NCI-H2196 treated with DMSO at 0.1 percent for 48 hours (cell line): ENCODE measurements at regions not wholly inside any gene's neighbourhood (a gene's known extent, or its start where the extent isn't known, plus 50 kb on each side); places are given as distances from the start of the nearest gene placed in this dataset.
"Not testable (repeated sequence)": the region's sequence is repeated elsewhere in the genome, so short reads cannot be mapped to it uniquely, and the experiment has no call there.

Experiments used
- DNase-seq: peaks from one replicate; lab custom pipeline; 2025; ENCODE audit not compliant: unreplicated experiment; lab: John Stamatoyannopoulos, UW

DNA sequence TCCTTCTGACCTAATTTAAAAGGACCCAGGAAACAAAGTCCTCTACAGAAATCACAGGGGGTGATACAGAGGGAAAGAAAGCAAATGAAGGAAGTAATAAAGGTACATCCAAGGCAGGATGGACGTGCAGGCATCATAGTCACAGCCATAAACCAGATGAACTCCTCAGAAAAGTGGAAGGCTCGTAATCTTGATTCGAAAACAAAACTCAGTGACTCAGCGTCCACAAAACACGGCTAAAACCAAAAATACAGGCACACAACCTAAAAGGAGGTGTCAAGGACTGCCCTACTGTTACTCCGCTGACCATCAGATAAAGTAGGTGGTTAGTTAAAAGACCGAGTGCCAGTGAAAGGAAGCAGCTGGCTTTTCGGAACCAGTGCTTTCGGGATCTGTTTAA lies 81.5 kb downstream of the TRIM69 start:
- DNase-seq: not testable (repeated sequence)

DNA sequence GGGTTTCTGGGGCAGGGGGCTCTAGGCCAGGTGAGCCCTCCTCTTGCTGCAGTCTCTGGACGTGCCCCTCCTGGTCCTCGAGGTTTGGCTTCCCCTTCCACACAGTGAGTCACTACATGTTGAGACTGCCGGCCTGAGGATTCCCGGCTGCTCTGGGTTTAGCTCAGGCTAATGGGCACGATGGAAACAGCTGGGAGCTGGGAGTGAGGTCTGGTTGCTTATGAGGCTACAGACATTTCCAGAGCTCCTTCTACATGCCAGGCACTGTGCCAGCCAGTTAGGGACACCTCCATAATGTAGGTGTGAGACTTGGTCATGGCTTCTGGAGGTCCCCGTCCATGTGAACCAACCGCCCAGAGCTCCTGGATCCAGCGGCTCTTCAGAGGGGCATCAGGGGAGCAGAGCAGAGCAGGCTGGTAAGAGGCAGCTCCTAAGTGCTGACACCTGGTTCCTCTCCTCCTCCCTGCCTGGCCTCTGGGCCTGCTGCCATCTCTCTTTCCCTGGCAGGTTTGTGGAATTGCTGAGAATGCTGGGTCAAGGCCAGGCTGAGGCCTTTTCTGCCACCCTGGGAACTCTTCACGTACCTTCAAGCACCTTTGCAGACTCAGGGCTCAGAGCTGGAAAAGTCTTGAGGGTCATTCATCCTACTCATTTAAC lies 83.1 kb downstream of the TRIM69 start:
- DNase-seq: not testable (repeated sequence)

DNA sequence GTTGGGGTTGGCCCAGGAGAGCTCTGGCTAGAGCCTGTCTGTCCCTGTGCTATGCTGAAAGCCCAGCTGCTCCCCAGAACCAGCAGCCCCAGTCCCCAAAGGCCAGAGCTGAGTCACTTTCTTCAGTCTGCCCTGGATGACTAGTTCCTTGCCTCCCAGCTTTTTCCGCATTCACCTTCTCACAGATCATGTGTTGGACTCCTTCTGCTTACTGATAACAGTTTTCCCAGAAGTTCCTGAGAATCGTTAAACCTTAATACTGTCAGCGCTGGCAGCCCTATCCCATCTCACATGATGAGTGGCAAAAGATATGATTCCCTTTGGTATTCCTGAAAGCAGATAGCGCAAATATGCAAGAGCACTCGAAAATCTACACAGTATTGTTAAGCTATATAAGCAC lies 84.2 kb downstream of the TRIM69 start:
- DNase-seq: not testable (repeated sequence)

DNA sequence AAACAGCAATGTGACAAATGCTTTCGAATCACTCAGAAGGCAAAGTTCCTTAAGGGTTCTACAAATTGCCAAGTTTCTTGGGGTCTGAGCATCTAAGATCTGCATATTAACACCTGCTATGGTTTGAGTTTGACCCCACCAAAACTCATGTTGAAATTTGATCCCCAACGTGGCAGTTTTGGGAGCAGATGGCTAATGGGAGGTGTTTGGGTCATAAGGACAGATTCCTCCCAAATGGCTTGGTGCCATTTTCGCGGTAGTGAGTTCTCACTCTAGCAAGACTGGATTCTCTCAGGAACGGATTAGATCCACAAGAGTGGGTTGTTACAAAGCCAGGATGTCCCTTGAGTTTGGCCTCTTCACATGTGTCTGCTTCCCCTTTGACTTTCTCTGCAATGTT lies 84.6 kb downstream of the TRIM69 start:
- not testable (repeated sequence) for DNase-seq

DNA sequence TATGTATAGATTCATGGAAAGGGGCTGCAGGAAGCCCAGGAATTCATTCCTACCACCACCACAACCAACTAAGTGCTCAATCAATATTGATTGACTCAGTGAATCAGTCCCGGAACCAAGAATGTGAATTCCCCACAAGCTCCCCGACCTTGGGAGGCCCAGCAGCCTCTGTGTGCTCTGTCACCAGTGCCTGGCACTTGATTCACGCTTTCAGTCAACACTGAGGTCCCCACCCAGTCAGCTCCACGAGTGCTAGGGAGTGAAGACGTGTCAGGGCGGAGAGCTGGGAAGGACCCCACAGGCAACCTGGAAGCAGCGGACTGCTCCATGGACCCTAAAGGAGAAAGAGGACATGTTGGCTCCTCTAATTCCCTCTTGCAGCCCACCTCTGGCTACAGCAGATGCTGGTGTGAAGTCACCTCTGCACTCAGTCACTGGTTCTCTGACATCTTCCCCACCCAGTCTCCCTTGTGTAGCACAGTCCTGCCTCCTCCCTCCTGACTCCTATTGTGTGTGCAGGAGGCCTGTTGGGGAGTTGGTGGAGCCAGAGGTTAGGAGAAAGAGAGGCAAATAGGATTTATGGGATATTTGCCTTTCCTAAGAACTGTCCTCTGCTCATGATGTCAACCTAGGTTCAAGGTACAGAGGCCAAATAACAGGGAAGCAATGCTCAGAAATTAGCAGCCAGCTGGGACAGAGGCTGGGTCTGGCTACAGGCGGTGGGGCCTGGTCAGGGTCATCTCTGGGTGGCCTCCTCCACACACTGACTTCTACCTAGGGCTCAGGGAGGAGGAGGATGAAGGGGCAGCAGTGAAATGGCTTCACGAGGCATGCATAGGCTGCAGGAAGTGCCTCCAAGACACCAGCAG lies 88.2 kb downstream of the TRIM69 start:
- DNase-seq: not testable (repeated sequence)

DNA sequence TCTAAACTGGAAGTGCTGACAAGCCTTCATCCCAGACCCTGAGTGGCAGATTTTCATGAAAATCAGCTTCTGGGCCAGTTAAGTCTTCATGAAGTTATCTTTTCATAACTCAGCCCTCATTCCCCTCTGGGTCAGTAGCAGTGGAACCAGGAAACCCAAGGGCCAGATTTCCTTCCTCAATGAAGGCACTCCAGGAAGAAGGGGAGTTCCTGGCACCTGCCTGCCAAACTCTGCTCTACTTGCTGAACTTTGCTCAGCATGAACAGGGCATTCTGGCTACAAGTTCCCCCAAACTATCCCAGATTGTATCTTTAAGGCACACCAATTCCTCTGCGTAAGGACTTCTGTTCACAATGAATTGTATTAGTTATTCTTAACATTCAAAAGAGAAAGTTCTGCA lies 90.3 kb downstream of the TRIM69 start:
- not testable (repeated sequence) for DNase-seq

DNA sequence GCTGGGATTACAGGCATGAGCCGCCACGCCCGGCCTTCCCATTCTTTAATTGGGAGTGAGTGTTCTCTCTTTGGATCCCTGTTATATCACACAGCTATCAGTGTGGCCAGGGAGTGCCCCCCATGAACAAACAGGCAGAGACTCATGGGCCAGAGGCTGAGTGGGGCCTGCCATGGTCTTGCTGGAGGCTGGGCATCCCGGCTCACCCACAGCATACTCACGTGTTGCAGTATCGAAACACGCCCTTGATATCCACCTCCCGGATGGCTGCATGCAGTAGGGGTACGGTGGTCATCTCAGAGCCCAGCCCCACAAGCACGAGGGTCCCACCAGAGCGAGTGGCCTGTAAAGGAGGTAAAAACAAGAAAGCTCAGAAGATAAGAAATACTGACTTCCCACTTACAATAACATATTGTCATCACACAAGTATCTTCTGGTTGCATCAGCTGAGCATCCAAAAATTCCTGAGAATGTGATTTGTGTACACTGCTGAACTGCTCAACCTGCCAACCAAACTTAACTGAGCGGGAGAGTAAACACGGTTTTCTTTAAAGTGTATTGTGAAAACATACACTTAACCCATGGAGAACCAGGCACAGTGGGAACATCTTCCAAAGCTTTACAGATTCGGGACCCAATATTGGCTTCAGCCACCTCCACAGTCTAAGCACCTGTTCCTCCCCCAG lies 92.0 kb downstream of the TRIM69 start:
- not testable (repeated sequence) for DNase-seq

DNA sequence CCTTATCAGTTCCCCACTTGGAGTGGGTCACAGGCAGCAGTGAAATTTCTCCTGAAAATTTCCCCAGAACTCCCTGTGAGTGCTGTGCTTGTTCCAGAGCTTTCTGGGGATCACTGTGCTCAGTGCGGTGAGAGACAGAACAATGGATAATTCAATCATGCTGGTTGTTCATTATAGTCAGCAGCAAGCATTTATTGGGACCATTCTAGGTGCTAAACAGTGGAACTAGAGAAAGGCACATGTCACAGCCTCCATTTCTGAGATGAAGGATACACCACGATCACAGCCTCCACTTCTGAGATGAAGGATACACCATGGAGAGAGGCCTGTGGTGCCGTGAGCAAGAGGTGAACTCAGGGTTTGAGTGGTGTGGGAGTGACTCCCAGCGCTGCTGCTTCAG lies 92.8 kb downstream of the TRIM69 start:
- not testable (repeated sequence) for DNase-seq

DNA sequence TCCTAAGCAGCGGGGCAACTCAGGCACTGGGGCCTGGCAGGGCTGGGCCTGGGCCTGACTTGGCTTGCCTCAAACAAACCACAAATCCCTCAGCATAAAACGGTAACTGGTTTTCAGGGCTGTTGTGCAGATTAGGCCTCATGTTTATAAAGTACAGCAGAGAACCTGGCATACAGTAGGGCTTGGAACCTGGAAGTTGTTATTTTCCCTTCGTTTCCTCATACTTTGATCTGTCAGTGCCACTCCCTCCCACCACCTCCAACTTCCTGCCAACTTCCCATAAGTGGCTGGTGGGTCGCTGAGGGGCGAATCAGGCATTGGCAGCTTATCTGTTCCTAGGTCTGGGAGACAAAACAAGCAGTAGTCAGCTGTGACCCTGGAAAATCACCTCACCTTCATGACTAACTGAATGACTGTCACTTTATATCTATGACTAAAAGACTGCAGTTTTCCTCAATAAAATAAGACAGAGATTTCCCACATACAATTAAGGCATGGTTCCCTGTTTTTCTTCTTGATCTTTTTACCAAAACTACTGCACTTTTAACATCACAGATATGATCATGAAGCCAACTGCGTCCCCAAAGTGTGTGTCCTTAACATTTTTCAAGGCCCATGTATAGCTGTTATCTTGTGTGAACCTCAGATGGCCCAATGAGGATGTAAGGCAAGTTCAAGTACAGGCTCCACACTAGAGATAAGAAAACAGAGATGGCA lies 94.5 kb downstream of the TRIM69 start:
- not testable (repeated sequence) for DNase-seq

DNA sequence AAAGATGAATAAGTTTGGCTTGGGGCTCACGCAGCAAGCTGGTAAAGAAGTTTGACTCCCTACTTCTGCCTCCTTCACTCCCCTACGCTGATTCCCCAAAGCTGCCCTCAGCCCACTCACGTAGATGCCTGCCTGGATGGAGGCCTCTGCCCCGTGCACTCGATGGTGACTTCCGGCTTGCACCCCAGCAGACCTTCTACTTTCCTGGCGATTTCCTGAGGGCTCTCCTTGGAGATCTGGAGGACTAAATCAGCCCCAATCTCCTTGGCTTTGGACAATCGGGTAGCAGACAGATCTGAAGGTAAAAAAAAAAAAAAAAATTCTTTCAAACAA lies 95.0 kb downstream of the TRIM69 start:
- not testable (repeated sequence) for DNase-seq

DNA sequence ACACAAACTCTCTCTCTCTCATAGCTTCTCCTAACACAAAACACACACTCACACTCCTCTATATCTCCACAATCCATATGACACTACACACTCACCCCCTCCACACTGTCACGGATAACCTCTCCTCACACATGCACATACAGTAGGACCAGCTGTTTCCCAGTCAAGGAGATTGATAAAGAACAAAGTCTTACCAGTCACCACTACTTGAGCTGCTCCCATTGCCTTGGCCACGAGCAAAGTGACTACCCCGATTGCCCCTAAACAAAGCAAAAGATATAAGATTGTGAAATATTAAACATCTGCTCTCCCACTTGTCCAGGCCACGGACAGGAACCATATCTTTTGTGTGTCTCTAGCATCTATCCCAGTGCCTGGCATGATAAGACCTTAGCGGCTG lies 95.8 kb downstream of the TRIM69 start:
- DNase-seq: not testable (repeated sequence)

DNA sequence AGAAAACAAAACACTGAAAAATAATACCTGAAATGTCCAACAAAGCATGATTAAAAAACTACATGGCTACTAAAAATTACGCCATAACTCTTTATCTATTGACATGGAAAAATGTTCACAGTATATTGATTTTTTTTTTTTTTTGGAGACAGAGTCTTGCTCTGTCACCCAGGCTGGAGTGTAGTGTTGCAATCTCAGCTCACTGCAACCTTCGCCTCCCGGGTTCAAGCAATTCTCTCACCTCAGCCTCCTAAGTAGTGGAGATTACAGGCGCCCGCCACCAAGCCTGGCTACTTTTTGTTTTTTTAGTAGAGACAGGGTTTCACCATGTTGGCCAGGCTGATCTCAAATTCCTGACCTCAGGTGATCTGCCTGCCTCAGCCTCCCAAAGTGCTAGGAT lies 96.8 kb downstream of the TRIM69 start:
- DNase-seq: not testable (repeated sequence)

DNA sequence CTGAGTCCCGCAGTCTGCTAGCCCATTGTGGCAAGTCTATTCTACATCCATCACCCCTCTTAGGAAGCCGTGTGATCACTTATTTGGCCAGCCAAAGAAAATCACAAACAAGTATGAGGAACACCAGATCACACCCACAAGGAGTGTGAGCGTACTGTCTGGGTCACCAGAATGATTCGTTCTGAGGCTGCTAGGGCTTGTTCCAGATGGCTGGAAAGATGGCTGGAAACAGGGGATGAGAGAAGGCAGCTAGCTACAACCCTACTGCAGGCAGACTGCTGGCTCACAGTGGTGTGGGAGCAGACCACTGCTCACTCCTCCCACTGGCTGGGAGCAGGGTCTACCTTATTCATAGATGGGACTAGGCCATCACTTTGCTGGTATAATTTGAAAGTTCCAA lies 97.4 kb downstream of the TRIM69 start:
- DNase-seq: not testable (repeated sequence)

DNA sequence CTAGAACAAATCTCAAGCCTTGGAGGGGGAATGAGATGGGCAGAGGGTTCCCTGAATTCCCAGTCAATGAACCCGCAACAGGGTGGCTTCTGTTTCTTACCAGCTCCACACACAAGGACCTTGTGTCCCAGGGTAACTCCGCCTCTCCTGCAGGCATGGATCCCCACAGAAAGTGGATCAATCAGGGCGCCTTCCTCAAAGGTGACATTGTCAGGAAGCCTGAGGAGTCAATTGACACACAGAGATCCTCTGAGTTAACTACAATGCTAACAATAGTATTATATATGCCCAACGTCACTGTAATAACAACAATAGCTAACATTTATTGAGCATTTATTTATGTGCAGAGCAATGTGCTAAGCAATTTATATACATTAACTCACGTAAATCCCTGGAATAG lies 98.8 kb downstream of the TRIM69 start:
- DNase-seq: not testable (repeated sequence)

DNA sequence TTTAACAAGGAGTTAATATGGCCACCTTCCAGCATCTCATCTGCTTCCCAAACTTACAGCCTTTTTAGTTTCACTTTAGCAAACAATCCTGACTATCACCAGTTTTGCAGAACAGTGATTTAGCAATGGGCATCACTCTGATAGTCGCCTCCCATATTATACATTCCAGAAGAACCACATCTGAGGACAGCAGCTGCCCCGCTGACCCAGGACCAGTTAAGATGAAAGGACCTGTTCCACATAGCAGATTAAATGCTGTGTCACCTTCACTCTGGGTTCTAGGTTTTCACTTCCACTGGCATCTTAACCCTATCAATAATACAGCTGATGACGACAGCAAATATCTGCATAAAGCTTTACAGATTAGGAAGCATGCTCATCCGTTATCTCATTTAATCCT lies 99.8 kb downstream of the TRIM69 start:
- no peak for DNase-seq

DNA sequence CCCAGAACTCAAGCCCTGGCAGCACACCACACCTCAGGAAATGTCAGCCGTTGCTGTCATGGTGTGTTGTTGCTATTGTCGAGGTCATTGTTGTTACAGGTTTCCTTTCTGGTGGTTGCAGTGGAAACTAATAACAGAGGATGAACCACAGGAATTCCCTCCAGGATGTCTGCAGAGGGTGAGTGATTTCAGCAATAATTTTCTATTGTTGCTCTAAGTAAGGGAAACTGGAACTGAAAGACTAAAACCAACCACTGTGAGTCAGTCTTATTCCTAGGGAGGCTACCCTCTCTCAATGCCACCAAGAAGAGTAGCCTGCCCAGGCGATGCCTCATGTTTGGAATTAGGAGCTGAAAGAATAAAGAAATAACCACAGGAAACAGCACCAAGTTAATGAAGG lies 102.6 kb downstream of the TRIM69 start:
- DNase-seq: not testable (repeated sequence)

DNA sequence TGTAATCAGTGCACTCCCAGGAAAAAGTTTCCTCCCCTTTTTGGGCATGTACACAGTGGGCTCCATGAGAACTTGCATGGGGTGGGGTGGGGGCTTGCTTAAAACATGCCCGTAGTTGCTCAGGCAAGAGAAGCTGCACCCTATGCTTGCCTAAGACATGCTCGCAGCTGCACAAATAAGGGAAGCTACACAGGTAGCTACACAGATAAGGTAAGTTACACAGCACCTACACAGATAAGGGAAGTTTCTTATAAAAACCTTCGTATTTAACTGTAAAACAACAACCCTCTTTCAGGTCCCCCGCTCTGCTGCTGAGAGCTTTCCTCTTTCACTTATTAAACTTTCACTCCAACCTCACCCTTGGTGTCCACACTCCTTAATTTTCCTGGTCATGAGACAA lies 105.4 kb downstream of the TRIM69 start:
- not testable (repeated sequence) for DNase-seq

DNA sequence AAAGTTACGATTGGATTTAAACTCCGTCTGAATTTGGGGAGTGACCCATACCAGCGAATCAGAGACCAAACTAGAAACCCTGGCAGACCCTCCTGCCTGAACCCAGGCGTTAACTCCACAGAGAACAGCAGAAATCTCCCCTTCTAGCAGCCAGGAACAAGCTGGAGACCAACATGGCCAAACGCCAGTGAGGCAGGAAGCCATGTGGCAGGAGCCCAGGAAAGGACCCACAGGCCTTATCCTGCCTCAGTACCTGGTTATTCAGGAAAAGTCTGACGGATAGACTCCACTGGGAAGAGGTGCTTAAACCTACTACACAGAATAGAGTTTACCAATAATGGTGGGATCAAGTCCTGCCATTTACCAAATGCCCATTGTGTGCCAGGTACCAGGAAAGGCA lies 106.6 kb downstream of the TRIM69 start:
- not testable (repeated sequence) for DNase-seq

DNA sequence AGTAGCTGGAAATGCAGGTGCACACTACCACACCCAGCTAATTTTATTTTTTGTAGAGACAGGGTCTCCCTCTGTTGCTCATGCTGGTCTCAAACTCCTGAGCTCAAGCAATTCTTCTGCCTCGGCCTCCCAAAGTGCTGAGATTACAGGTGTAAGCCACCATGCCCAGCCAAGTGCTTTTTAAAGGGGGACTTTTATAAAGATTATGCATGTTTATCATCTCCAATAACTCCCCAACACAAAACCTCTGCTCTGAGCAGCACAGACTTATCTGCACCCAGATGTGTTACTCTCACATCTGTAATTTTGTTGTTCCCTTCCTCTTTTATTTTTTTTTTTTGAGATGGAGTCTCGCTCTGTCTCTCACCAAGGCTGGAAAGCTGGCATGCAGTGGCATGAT lies 108.6 kb downstream of the TRIM69 start:
- DNase-seq: not testable (repeated sequence)

DNA sequence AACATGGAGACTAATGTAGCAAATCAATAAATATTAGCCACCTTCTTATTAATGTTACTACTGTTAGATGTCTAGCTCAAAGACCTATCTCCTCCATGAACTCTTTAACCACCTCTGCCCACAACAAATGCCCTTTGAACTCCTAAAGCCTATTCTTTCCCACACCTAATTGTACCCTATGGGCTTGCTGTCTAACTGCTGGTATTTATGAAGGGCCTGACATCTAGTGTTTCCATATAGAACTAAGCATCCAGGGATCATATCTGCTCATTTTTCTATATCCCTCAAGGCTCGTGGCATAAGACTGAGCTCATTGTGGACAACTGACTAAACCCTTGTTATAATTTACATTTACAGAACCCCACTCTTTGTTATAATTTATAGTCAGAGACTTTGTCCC lies 109.8 kb downstream of the TRIM69 start:
- not testable (repeated sequence) for DNase-seq

DNA sequence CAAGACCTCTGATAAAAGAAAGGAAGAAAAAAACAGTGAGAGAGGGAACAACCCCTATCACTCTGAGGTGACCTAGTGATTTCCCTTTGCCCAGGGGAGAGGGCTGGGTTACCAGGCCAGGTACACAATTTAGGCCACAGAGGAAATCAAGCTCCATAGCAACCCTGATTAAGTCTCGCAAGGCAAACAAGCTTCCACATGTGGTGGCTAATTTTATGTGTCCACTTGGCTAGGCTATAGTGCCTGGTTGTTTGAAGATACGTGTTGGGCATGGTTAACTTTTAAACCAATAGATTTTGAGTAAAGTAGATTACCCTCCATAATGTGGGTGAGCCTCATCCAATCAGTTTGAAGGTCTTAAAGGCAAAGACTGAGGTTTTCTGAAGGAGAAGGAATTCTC lies 108.9 kb upstream of the TERB2 start:
- not testable (repeated sequence) for DNase-seq
